B cell (primary cell): ENCODE measurements at regions not wholly inside any gene's neighbourhood (a gene's known extent, or its start where the extent isn't known, plus 50 kb on each side); places are given as distances from the start of the nearest gene placed in this dataset.

ENCODE experiments used
- CTCF ChIP-seq: fragments of 200-600 bp; IDR thresholded peaks from one replicate; pipeline ENCODE4 v1.8.0; 2022; ENCODE audit warnings: antibody characterized with exemption, mild to moderate bottlenecking
- EZH2 ChIP-seq: IDR thresholded peaks from 2 replicates; pipeline ENCODE4 v1.6.1; 2012; ENCODE audit warnings: borderline replicate concordance, low read depth, mild to moderate bottlenecking, moderate library complexity, low read length; ENCODE audit not compliant: insufficient read depth, poor library complexity, severe bottlenecking

- TF ChIP-seq CTCF (no peak), EZH2 (no peak)
Observed at GRCh38 chr9:115263371-115264075, 145.6 kb upstream of the TNC start.
